Peyer's patch (tissue), 4 donors: ENCODE measurements at regions not wholly inside any gene's neighbourhood (a gene's known extent, or its start where the extent isn't known, plus 50 kb on each side); places are given as distances from the start of the nearest gene placed in this dataset.

Experiments
- DNase-seq, 3 donors: peaks; one replicate each; pipeline ENCODE4 v3.0.0-alpha.2; 2017 to 2019
- H3K27ac ChIP-seq, 4 donors: fragments of 200-600 bp; sonication (generic); one replicate each; pipeline ENCODE4 v1.5.1; 2016 to 2019
- H3K27me3 ChIP-seq, 2 donors: fragments of 200-600 bp; sonication (generic); one replicate each; pipeline ENCODE4 v1.5.1; 2019
- H3K36me3 ChIP-seq, 3 donors: fragments of 200-600 bp; sonication (generic); one replicate each; pipeline ENCODE4 v1.5.1; 2016 to 2019
- H3K4me1 ChIP-seq, 4 donors: fragments of 200-600 bp; sonication (generic); one replicate each; pipeline ENCODE4 v1.5.1; 2016 to 2019
- H3K4me3 ChIP-seq, 4 donors: fragments of 200-600 bp; sonication (generic); 1 replicate in 3 of 4; 2 replicates in 1 of 4; pipeline ENCODE4 v1.5.1; 2016 to 2019; ENCODE audit warnings: mild to moderate bottlenecking in 1 of 4
- H3K9me3 ChIP-seq, 4 donors: fragments of 200-600 bp; sonication (generic); one replicate each; pipeline ENCODE4 v1.5.1; 2016 to 2019; ENCODE audit warnings: mild to moderate bottlenecking in 1 of 4
- CTCF ChIP-seq, 6 experiments: fragments of 450-650 bp in 4 of 6; fragments of 200-600 bp in 2 of 6; sonication (generic) in 1 of 6; IDR thresholded peaks; one replicate each; pipeline ENCODE4 v1.5.1; 2017 to 2019; ENCODE audit warnings: antibody characterized with exemption in 6 of 6, mild to moderate bottlenecking in 3 of 6, moderate library complexity in 1 of 6
- POLR2A ChIP-seq, 2 donors: fragments of 450-650 bp; IDR thresholded peaks; one replicate each; pipeline ENCODE4 v1.5.1; 2017; ENCODE audit warnings: antibody characterized with exemption in 2 of 2, mild to moderate bottlenecking in 2 of 2, moderate library complexity in 2 of 2

- no peak for TF ChIP-seq CTCF (IDR thresholded peaks at IDR 0.05)
- TF ChIP-seq POLR2A (IDR thresholded peaks at IDR 0.05), result no peak
- no peak for DNase-seq
- Histone ChIP-seq H3K4me3 (no peak overlapping the region), H3K27ac (no peak overlapping the region), H3K9me3 (no peaks in the 10 kb centered on the region), H3K36me3 (no peaks in the 10 kb centered on the region), H3K27me3 (no peaks in the 10 kb centered on the region), H3K4me1 (no peaks in the 10 kb centered on the region)
Measured at GRCh38 chr15:96583671-96584070, 253.2 kb downstream of the NR2F2 start.

GRCh38 chr15:96585484-96586386 lies 255.2 kb downstream of the NR2F2 start:
- no peak for DNase-seq

GRCh38 chr15:96586901-96587300 lies 256.4 kb downstream of the NR2F2 start:
- no peaks in the 10 kb centered on the region for H3K9me3 ChIP-seq
- H3K4me3 ChIP-seq, result no peak overlapping the region
- no peak overlapping the region for H3K27ac ChIP-seq

More at GRCh38 chr15:96585484-96586386, 255.2 kb downstream of the NR2F2 start:
- Histone ChIP-seq H3K27ac (no peak overlapping the region), H3K9me3 (no peaks in the 10 kb centered on the region), H3K36me3 (no peaks in the 10 kb centered on the region), H3K4me3 (no peak overlapping the region), H3K4me1 (no peaks in the 10 kb centered on the region), H3K27me3 (no peaks in the 10 kb centered on the region)
- TF ChIP-seq POLR2A (IDR thresholded peaks at IDR 0.05), result no peak
- TF ChIP-seq CTCF (IDR thresholded peaks at IDR 0.05), result peak in 1 of 6 experiments; percentile 8

GRCh38 chr15:96589864-96590263 lies 259.4 kb downstream of the NR2F2 start:
- Histone ChIP-seq H3K27ac (no peak overlapping the region), H3K27me3 (no peaks in the 10 kb centered on the region), H3K36me3 (no peaks in the 10 kb centered on the region), H3K4me1 (no peaks in the 10 kb centered on the region), H3K4me3 (no peak overlapping the region), H3K9me3 (no peaks in the 10 kb centered on the region)
- DNase-seq, result no peak
- TF ChIP-seq POLR2A (IDR thresholded peaks at IDR 0.05), result no peak
- no peak for TF ChIP-seq CTCF (IDR thresholded peaks at IDR 0.05)

More at GRCh38 chr15:96586901-96587300, 256.4 kb downstream of the NR2F2 start:
- TF ChIP-seq CTCF (IDR thresholded peaks at IDR 0.05) (no peak), POLR2A (IDR thresholded peaks at IDR 0.05) (no peak)
- H3K36me3 ChIP-seq, result no peaks in the 10 kb centered on the region
- no peaks in the 10 kb centered on the region for H3K4me1 ChIP-seq
- no peaks in the 10 kb centered on the region for H3K27me3 ChIP-seq
- no peak for DNase-seq

- no peaks in the 10 kb centered on the region for H3K36me3 ChIP-seq
- no peak overlapping the region for H3K27ac ChIP-seq
- no peaks in the 10 kb centered on the region for H3K9me3 ChIP-seq
- no peak for DNase-seq
- TF ChIP-seq CTCF (IDR thresholded peaks at IDR 0.05) (no peak), POLR2A (IDR thresholded peaks at IDR 0.05) (no peak)
- H3K27me3 ChIP-seq, result no peaks in the 10 kb centered on the region
- no peaks in the 10 kb centered on the region for H3K4me1 ChIP-seq
- H3K4me3 ChIP-seq, result no peak overlapping the region
Measured at GRCh38 chr15:96593735-96594134, 263.2 kb downstream of the NR2F2 start.
